OCI-LY1 (cell line): ENCODE measurements at regions not wholly inside any gene's neighbourhood (a gene's known extent, or its start where the extent isn't known, plus 50 kb on each side); places are given as distances from the start of the nearest gene placed in this dataset.

Experiments
- EZH2 ChIP-seq: fragments of 200-600 bp; sonication (generic), shearing (Covaris generic); IDR thresholded peaks from 2 replicates; pipeline ENCODE4 v1.8.0; 2017; ENCODE audit warnings: borderline replicate concordance, mixed run types, mild to moderate bottlenecking, antibody characterized with exemption, low read length, moderate library complexity, mixed read lengths
- TF ChIP-seq, protein P1 (sequence below): fragments of 200-600 bp; sonication (generic), shearing (Covaris generic); IDR thresholded peaks from 2 replicates; pipeline ENCODE4 v1.5.1; 2017; ENCODE audit warnings: mild to moderate bottlenecking, antibody characterized with exemption, low read length, moderate library complexity, mixed read lengths

DNA sequence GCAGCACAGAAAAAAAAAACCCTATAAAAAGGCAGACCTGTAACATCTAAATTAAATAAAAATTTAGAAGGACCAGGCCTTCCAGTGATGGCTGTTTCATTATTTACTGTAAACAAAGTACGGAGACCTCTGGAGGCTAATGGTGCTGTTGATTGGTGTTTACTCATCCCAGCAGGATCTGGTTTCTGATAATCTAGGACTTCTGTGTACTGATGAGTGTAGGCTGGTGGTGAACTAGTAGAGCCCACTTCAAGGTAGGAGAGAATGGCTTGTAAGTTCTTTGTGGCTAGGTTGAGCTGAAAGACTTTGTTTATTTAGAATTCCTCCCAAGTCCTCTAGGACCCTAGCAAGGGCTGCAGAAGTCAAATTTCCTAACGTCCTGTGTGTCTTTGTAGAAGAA lies 398.1 kb upstream of the PITX2 start:
- TF ChIP-seq, protein P1, sequence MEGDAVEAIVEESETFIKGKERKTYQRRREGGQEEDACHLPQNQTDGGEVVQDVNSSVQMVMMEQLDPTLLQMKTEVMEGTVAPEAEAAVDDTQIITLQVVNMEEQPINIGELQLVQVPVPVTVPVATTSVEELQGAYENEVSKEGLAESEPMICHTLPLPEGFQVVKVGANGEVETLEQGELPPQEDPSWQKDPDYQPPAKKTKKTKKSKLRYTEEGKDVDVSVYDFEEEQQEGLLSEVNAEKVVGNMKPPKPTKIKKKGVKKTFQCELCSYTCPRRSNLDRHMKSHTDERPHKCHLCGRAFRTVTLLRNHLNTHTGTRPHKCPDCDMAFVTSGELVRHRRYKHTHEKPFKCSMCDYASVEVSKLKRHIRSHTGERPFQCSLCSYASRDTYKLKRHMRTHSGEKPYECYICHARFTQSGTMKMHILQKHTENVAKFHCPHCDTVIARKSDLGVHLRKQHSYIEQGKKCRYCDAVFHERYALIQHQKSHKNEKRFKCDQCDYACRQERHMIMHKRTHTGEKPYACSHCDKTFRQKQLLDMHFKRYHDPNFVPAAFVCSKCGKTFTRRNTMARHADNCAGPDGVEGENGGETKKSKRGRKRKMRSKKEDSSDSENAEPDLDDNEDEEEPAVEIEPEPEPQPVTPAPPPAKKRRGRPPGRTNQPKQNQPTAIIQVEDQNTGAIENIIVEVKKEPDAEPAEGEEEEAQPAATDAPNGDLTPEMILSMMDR, result no peak
- no peak for TF ChIP-seq EZH2
